WERI-Rb-1 (cell line): ENCODE measurements at regions not wholly inside any gene's neighbourhood (a gene's known extent, or its start where the extent isn't known, plus 50 kb on each side); places are given as distances from the start of the nearest gene placed in this dataset.

Experiments used
- DNase-seq: peaks from one replicate; pipeline ENCODE4 v3.0.0-alpha.2; 2020
- H3K27ac ChIP-seq: fragments of 250-450 bp; sonication (Bioruptor Pico); 2 replicates; pipeline ENCODE4 v1.5.1; 2020; ENCODE audit warnings: mild to moderate bottlenecking, moderate library complexity
- H3K27me3 ChIP-seq: fragments of 250-450 bp; sonication (Bioruptor Pico); 2 replicates; pipeline ENCODE4 v1.5.1; 2021; ENCODE audit warnings: mild to moderate bottlenecking, low read depth, moderate library complexity; ENCODE audit not compliant: insufficient read depth, severe bottlenecking
- H3K36me3 ChIP-seq: fragments of 250-450 bp; sonication (Bioruptor Pico); 2 replicates; pipeline ENCODE4 v1.5.1; 2020; ENCODE audit warnings: mild to moderate bottlenecking, moderate library complexity
- H3K4me3 ChIP-seq: 2 replicates; pipeline ENCODE4 v1.5.1; 2011; ENCODE audit warnings: low read depth, mild to moderate bottlenecking, control low read depth, low read length
- H3K9me3 ChIP-seq: fragments of 250-450 bp; sonication (Bioruptor Pico); 2 replicates; pipeline ENCODE4 v1.5.1; 2021; ENCODE audit warnings: mild to moderate bottlenecking, moderate library complexity; ENCODE audit not compliant: severe bottlenecking
- CTCF ChIP-seq: IDR thresholded peaks from 2 replicates; pipeline ENCODE4 v1.5.1; 2011; ENCODE audit warnings: low read depth, mild to moderate bottlenecking, control low read depth, inconsistent platforms, low read length

DNA sequence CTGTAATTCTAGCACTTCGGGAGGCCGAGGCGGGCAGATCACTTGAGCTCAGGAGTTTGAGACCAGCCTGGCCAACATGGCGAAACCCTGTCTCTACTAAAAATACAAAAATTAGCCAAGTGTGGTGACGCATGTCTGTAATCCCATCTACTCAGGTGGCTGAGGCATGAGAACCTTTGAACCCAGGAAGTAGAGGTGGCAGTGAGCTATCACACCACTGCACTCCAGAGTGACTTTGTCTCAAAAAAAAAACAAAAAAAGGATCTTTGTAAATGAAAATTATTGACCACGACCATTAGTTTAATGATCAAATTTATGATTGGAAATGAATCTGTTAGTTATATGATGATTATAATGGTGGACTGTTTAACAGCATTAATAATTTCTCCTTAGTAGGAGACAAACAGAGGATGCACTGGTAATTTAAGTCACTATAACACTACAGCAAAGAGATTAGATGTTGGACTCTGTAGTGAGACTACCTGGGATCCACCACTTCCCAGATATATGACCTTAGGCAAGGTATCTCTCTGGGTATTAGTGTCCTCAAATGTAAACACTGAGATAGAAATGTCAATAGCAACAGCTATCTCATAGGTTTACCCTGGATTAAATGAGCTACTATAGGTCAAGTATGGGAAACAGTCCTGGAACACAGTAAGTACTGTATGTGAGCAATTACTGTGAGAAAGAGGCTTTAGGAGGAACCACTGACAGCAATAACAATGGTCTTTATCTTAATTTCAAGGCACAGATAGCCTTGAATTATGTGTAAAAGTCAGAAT lies 214.7 kb downstream of the NOVA1 start:
- H3K27me3 ChIP-seq, result no peaks in the 10 kb centered on the region
- no peaks in the 10 kb centered on the region for H3K9me3 ChIP-seq
- no peak overlapping the region for H3K4me3 ChIP-seq
- H3K36me3 ChIP-seq, result no peaks in the 10 kb centered on the region
- H3K27ac ChIP-seq, result no peak overlapping the region
- DNase-seq, result no peak
- no peak for TF ChIP-seq CTCF

GRCh38 chr14:26381405-26381804 lies 216.4 kb downstream of the NOVA1 start:
- H3K27me3 ChIP-seq, result no peaks in the 10 kb centered on the region
- no peaks in the 10 kb centered on the region for H3K9me3 ChIP-seq
- no peak overlapping the region for H3K27ac ChIP-seq
- no peak overlapping the region for H3K4me3 ChIP-seq
- no peaks in the 10 kb centered on the region for H3K36me3 ChIP-seq
- DNase-seq, result no peak
- no peak for TF ChIP-seq CTCF

GRCh38 chr14:26380637-26381036 lies 217.2 kb downstream of the NOVA1 start:
- no peak for TF ChIP-seq CTCF
- no peaks in the 10 kb centered on the region for H3K27me3 ChIP-seq
- H3K4me3 ChIP-seq, result no peak overlapping the region
- no peak overlapping the region for H3K27ac ChIP-seq
- H3K9me3 ChIP-seq, result no peaks in the 10 kb centered on the region
- H3K36me3 ChIP-seq, result no peaks in the 10 kb centered on the region
- no peak for DNase-seq

DNA sequence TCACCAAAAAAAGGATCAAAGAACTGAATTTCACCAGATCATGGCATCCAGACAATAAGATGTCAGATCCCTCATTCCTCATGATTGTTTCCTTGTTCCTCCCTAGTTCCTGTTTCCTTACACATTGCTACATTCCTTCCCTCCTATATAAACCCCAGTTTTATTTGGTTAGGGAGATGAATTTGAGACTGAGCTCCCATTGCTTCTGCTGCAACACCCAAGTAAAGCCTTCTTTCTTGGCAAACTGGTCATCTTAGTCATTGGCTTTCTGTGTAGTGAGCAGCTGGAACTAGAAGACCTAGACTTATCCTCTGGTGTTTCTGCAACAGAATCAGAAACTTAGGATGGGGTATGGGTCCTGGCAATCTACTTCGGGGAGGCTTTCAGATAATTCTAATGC lies 217.9 kb downstream of the NOVA1 start:
- no peak overlapping the region for H3K27ac ChIP-seq
- H3K27me3 ChIP-seq, result no peaks in the 10 kb centered on the region
- DNase-seq, result no peak
- H3K4me3 ChIP-seq, result no peak overlapping the region
- TF ChIP-seq CTCF, result no peak
- no peaks in the 10 kb centered on the region for H3K36me3 ChIP-seq
- no peaks in the 10 kb centered on the region for H3K9me3 ChIP-seq

DNA sequence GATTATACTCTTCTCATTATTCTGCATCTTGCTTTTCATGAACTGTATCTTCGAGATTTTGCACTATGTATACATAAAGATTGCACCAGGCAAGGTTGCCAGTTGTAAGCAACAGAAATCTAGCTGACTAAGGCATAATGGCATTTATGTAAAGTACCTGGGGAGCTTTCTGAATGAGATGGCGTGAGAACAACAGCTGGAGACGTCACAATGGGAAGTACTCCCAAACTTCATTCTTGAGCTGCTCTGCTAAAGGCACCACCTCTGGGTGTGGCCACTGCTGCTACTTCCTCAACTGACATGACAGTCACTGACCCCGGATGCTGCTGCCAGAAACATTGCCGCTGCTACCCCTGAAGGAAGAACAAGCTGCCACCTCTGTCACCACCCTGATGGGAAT lies 220.7 kb downstream of the NOVA1 start:
- no peaks in the 10 kb centered on the region for H3K27me3 ChIP-seq
- no peak overlapping the region for H3K4me3 ChIP-seq
- no peak for TF ChIP-seq CTCF
- no peak overlapping the region for H3K27ac ChIP-seq
- H3K36me3 ChIP-seq, result no peaks in the 10 kb centered on the region
- DNase-seq, result no peak
- no peaks in the 10 kb centered on the region for H3K9me3 ChIP-seq

GRCh38 chr14:26370115-26370514 lies 227.7 kb downstream of the NOVA1 start:
- H3K4me3 ChIP-seq, result no peak overlapping the region
- no peaks in the 10 kb centered on the region for H3K9me3 ChIP-seq
- no peak for DNase-seq
- H3K27me3 ChIP-seq, result no peaks in the 10 kb centered on the region
- H3K27ac ChIP-seq, result no peak overlapping the region
- no peak for TF ChIP-seq CTCF
- H3K36me3 ChIP-seq, result no peaks in the 10 kb centered on the region
